ENCODE measurements at regions not wholly inside any gene's neighbourhood (a gene's known extent, or its start where the extent isn't known, plus 50 kb on each side); places are given as distances from the start of the nearest gene placed in this dataset.

DNA sequence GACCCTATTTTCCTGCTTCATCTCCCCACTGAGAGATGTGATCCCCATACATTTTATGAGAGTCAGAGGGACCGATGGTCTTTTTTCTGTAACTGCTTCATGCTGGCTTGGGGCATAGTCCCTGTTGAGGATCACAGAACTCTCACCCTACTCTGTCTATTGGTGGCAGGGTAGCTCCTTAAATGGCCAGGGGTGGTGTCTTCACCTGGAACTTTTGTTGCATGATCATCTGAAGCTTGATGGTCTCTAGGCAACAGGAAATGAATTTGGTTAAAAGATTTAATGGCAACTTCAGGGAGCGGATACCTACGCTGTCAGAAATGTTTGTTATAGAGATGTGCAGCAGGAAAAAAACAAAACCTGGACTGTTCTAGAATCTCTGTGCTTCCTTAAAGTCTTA lies 87.0 kb upstream of the GLIS3 start:
- Mint-ChIP-seq H3K4me3 (ENCODE audit: low read depth, unreplicated experiment) (no peak overlapping the region), H3K27me3 (ENCODE audit: unreplicated experiment) (no peaks in the 10 kb centered on the region), H3K9me3 (ENCODE audit: low read depth, unreplicated experiment) (no peaks in the 10 kb centered on the region), H3K4me1 (ENCODE audit: low read depth, unreplicated experiment) (no peaks in the 10 kb centered on the region), H3K27ac (ENCODE audit: unreplicated experiment) (no peak overlapping the region), H3K36me3 (ENCODE audit: insufficient read depth, unreplicated experiment) (peaks cover 7% of the 10 kb centered on the region)
- DNase-seq = peak; percentile 8
- intact Hi-C loops (cut with micrococcal nuclease; ENCODE audit: unreplicated experiment) = loop anchor here (5.0 to 10.0 kb wide), 2 partner anchors 100 to 158 kb away; no protein-coding TSS in a partner anchor
- CTCF ChIA-PET = interaction anchor here (0.5 kb wide), 1 partner anchor 1213 kb away, joined by 4 read pairs; no protein-coding TSS in a partner anchor
- TF ChIP-seq, protein P1, sequence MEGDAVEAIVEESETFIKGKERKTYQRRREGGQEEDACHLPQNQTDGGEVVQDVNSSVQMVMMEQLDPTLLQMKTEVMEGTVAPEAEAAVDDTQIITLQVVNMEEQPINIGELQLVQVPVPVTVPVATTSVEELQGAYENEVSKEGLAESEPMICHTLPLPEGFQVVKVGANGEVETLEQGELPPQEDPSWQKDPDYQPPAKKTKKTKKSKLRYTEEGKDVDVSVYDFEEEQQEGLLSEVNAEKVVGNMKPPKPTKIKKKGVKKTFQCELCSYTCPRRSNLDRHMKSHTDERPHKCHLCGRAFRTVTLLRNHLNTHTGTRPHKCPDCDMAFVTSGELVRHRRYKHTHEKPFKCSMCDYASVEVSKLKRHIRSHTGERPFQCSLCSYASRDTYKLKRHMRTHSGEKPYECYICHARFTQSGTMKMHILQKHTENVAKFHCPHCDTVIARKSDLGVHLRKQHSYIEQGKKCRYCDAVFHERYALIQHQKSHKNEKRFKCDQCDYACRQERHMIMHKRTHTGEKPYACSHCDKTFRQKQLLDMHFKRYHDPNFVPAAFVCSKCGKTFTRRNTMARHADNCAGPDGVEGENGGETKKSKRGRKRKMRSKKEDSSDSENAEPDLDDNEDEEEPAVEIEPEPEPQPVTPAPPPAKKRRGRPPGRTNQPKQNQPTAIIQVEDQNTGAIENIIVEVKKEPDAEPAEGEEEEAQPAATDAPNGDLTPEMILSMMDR (IDR thresholded peaks at IDR 0.05; ENCODE audit: unreplicated experiment) = no peak
- no TSS peak for BruUV-seq (replicated peaks)

DNA sequence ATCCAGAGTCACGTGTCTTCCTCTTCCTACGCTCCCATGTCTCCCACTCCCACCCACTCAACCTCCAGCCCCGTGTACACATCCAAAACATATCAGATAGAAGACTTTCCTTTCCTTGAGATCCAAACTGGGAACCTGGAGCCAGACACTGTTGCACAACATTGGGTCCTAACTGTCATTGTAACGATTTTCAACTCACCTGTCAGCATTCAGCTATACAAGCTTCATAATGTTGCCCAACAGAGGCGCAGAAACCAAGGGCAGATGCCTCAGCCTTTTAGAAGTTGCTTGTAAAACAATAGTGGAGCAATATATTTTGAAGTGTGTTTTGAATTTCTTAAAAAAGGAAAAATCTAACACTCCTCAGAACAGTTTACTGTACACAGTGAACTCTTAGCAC lies 84.9 kb upstream of the GLIS3 start:
- H3K36me3 Mint-ChIP-seq (ENCODE audit: insufficient read depth, unreplicated experiment) = peaks cover 4% of the 10 kb centered on the region
- no peak overlapping the region for H3K27ac Mint-ChIP-seq (ENCODE audit: unreplicated experiment)
- H3K4me3 Mint-ChIP-seq (ENCODE audit: low read depth, unreplicated experiment) = no peak overlapping the region
- intact Hi-C loops (cut with micrococcal nuclease; ENCODE audit: unreplicated experiment) = loop anchor here (5.0 to 10.0 kb wide), 2 partner anchors 103 to 160 kb away; no protein-coding TSS in a partner anchor
- TF ChIP-seq, protein P1 (IDR thresholded peaks at IDR 0.05; ENCODE audit: unreplicated experiment) = no peak
- no peaks in the 10 kb centered on the region for H3K9me3 Mint-ChIP-seq (ENCODE audit: low read depth, unreplicated experiment)
- CTCF ChIA-PET = interaction anchor here (1.1 kb wide), 1 partner anchor 12 kb away, joined by 3 read pairs; no protein-coding TSS in a partner anchor
- no peak for DNase-seq
- no TSS peak for BruUV-seq (replicated peaks)
- no peaks in the 10 kb centered on the region for H3K27me3 Mint-ChIP-seq (ENCODE audit: unreplicated experiment)
- H3K4me1 Mint-ChIP-seq (ENCODE audit: low read depth, unreplicated experiment) = no peaks in the 10 kb centered on the region

DNA sequence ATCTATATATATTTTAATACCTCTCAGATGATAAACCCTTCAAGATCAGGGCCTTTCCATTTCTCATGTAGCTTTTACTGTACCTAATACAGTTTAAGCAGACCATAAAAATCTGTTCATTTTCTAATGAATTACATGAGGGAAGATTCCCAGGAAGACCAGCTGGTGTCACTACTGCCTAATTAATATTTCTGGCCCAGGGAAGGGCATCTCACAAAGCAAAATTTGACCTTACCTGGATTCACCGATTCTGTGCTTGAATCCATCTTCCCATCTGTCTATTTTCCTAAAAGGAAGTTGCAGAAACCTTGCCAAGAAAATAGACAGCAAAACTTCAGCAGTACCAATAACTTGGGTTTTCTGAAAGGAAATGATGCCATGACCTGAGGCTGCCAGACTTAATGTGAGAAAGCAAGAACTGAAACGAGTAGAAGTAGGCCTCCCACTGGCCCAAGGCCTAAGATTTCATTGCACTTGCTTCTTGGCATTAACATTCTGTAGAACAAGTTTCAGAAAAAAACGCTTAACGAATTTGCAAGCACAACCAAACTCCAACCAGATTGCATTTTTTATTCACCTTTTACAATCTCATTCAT lies 83.0 kb upstream of the GLIS3 start:
- CTCF ChIA-PET = interaction anchor here (0.6 to 1.5 kb wide), 2 partner anchors 164 to 257 kb away, joined by 3 to 6 read pairs; no protein-coding TSS in a partner anchor
- Mint-ChIP-seq H3K9me3 (ENCODE audit: low read depth, unreplicated experiment) (no peaks in the 10 kb centered on the region), H3K27ac (ENCODE audit: unreplicated experiment) (no peak overlapping the region), H3K36me3 (ENCODE audit: insufficient read depth, unreplicated experiment) (peaks cover 4% of the 10 kb centered on the region), H3K27me3 (ENCODE audit: unreplicated experiment) (no peaks in the 10 kb centered on the region), H3K4me3 (ENCODE audit: low read depth, unreplicated experiment) (no peak overlapping the region), H3K4me1 (ENCODE audit: low read depth, unreplicated experiment) (no peaks in the 10 kb centered on the region)
- intact Hi-C loops (cut with micrococcal nuclease; ENCODE audit: unreplicated experiment) = loop anchor here (2.0 to 10.0 kb wide), 2 partner anchors 162 to 258 kb away; no protein-coding TSS in a partner anchor
- BruUV-seq (replicated peaks) = no TSS peak
- TF ChIP-seq, protein P1 (IDR thresholded peaks at IDR 0.05; ENCODE audit: unreplicated experiment) = peak; percentile 29
- DNase-seq = peak; percentile 4

DNA sequence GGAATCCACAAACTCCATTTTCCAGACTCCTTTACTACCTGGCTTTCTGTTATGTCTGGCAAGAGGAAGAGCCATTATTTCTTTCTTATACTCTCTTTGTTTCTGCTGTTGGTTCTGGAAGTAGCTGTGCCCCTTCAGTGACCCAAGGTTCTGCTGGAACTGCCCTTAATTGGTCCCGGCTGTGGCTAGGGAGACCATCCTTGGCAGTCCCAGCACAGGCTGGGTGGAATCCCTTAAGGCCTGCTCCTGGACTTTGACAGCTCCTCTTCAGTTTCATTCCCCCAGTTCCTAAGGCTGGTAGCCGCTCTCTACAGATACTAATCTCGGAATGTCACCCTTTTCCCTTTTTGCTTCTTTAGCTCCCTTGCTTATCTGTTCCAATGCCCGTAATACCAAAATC lies 81.9 kb upstream of the GLIS3 start:
- TF ChIP-seq, protein P1 (IDR thresholded peaks at IDR 0.05; ENCODE audit: unreplicated experiment) = no peak
- H3K4me1 Mint-ChIP-seq (ENCODE audit: low read depth, unreplicated experiment) = no peaks in the 10 kb centered on the region
- DNase-seq = no peak
- H3K9me3 Mint-ChIP-seq (ENCODE audit: low read depth, unreplicated experiment) = no peaks in the 10 kb centered on the region
- CTCF ChIA-PET = no interaction called here
- intact Hi-C loops (cut with micrococcal nuclease; ENCODE audit: unreplicated experiment) = loop anchor here (2.0 to 10.0 kb wide), 2 partner anchors 163 to 259 kb away; no protein-coding TSS in a partner anchor
- BruUV-seq (replicated peaks) = no TSS peak
- peaks cover 4% of the 10 kb centered on the region for H3K36me3 Mint-ChIP-seq (ENCODE audit: insufficient read depth, unreplicated experiment)
- no peaks in the 10 kb centered on the region for H3K27me3 Mint-ChIP-seq (ENCODE audit: unreplicated experiment)
- no peak overlapping the region for H3K27ac Mint-ChIP-seq (ENCODE audit: unreplicated experiment)
- no peak overlapping the region for H3K4me3 Mint-ChIP-seq (ENCODE audit: low read depth, unreplicated experiment)
